NB4 (cell line): ENCODE measurements at regions not wholly inside any gene's neighbourhood (a gene's known extent, or its start where the extent isn't known, plus 50 kb on each side); places are given as distances from the start of the nearest gene placed in this dataset.

Experiments
- DNase-seq: peaks from one replicate; pipeline ENCODE4 v3.0.0; 2010; ENCODE audit warnings: low read depth
- H3K4me3 ChIP-seq: one replicate; pipeline ENCODE4 v1.5.1; 2011; ENCODE audit warnings: mild to moderate bottlenecking, low read depth, low read length, moderate library complexity
- MAX ChIP-seq: IDR thresholded peaks from 2 replicates; pipeline ENCODE4 v1.6.1; 2011; ENCODE audit warnings: low read depth, low read length
- MYC ChIP-seq: IDR thresholded peaks from 2 replicates; pipeline ENCODE4 v1.6.1; 2011; ENCODE audit warnings: low read depth, low read length
- POLR2A ChIP-seq: IDR thresholded peaks from 2 replicates; pipeline ENCODE4 v1.6.1; 2011; ENCODE audit warnings: mild to moderate bottlenecking; ENCODE audit not compliant: insufficient read length; ENCODE audit errors: extremely low read depth
- TF ChIP-seq, protein P1 (sequence below): IDR thresholded peaks from one replicate; pipeline ENCODE4 v1.5.1; 2012; ENCODE audit warnings: low read depth, low read length

- peak; percentile 65 for DNase-seq
- no peak overlapping the region for H3K4me3 ChIP-seq
- TF ChIP-seq MYC (no peak), MAX (peak; percentile 62), POLR2A (no peak)
- TF ChIP-seq, protein P1, sequence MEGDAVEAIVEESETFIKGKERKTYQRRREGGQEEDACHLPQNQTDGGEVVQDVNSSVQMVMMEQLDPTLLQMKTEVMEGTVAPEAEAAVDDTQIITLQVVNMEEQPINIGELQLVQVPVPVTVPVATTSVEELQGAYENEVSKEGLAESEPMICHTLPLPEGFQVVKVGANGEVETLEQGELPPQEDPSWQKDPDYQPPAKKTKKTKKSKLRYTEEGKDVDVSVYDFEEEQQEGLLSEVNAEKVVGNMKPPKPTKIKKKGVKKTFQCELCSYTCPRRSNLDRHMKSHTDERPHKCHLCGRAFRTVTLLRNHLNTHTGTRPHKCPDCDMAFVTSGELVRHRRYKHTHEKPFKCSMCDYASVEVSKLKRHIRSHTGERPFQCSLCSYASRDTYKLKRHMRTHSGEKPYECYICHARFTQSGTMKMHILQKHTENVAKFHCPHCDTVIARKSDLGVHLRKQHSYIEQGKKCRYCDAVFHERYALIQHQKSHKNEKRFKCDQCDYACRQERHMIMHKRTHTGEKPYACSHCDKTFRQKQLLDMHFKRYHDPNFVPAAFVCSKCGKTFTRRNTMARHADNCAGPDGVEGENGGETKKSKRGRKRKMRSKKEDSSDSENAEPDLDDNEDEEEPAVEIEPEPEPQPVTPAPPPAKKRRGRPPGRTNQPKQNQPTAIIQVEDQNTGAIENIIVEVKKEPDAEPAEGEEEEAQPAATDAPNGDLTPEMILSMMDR = no peak
These were observed 268.3 kb upstream of the PROX1 start for GRCh38 chr1:213719462-213719861.

- H3K4me3 ChIP-seq = no peak overlapping the region
- TF ChIP-seq, protein P1 = no peak
- no peak for TF ChIP-seq POLR2A
- DNase-seq = no peak
These were observed 267.7 kb upstream of the PROX1 start for GRCh38 chr1:213720032-213720431.

DNA sequence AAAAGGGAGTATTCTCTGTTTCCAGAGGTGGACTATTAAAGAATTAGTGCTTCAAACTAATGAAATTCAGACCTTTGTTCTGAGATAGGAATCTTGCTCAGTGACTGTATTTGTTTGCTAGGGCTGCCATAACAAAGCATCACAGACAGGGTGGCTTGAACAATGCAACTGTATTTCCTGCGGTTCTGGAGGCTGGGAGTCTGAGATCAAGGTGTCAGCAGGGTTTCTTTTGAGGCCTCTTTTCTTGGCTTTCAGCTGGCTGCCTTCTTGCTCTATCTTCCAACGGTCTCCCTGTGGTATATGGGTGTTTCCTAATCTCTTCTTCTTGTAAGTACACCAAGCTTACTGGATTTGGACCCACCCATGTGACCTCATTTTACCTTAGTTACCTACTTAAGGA lies 264.6 kb upstream of the PROX1 start:
- no peak for TF ChIP-seq MYC
- TF ChIP-seq, protein P1 = no peak
- TF ChIP-seq POLR2A = no peak
- TF ChIP-seq MAX = no peak
- no peak overlapping the region for H3K4me3 ChIP-seq
- DNase-seq = peak; percentile 46

DNA sequence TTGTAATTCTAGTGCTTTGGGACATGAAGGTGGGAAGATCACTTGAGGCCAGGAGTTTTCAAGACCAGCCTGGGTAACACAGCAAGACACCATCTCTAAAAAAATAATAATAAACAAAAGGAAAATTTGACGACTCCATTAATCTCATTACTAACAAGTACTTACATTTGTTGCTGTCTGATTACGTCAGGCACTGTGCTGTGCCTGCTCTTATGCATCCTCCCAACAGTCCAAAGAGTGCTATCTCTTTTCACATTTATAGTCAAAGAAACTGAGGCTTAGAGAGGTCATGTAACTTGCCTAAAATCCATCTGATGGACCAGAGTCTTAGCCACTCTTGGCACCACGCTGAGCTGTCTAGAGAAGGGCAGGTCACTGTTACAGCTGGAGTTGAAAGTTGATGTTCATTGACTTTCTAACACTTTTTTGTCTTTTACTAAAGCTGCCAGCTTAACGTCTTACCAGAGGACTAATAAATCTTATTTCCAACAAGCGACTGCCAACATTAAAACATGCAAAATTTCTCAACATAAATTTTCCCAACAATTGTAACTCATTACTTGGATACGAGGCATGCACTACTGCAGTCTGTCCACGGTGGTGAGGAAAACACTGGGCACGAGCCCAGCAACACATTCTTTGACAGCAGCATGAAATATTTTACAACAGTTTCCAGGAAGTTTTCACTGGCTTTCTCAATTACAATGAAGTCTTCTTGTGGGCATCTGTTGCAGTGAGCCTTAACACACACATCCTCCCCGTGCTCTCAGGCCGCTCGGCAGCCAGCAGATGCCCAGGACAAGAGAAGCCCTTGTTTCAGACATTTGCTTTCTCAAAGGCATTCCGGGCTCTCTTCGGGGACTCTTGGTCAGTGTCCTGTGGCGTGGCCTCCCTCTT lies 262.9 kb upstream of the PROX1 start:
- TF ChIP-seq MAX = no peak
- TF ChIP-seq, protein P1 = no peak
- no peak for TF ChIP-seq MYC
- TF ChIP-seq POLR2A = no peak
- peak; percentile 16 for DNase-seq
- H3K4me3 ChIP-seq = no peak overlapping the region

- H3K4me3 ChIP-seq = no peak overlapping the region
- DNase-seq = no peak
- TF ChIP-seq POLR2A (no peak), MAX (no peak), MYC (no peak)
- TF ChIP-seq, protein P1 = no peak
These were observed 259.8 kb upstream of the PROX1 start for GRCh38 chr1:213727853-213728592.
